Islet precursor cell (in vitro differentiated cells): ENCODE measurements at regions not wholly inside any gene's neighbourhood (a gene's known extent, or its start where the extent isn't known, plus 50 kb on each side); places are given as distances from the start of the nearest gene placed in this dataset.
"Not testable (repeated sequence)": the region's sequence is repeated elsewhere in the genome, so short reads cannot be mapped to it uniquely, and the experiment has no call there.

ENCODE experiments used
- DNase-seq: peaks from one replicate; pipeline ENCODE4 v3.0.0-alpha.2; 2018

GRCh38 chr21:20902511-20902910 is 95.7 kb upstream of the NCAM2 start:
- DNase-seq = no peak

DNA sequence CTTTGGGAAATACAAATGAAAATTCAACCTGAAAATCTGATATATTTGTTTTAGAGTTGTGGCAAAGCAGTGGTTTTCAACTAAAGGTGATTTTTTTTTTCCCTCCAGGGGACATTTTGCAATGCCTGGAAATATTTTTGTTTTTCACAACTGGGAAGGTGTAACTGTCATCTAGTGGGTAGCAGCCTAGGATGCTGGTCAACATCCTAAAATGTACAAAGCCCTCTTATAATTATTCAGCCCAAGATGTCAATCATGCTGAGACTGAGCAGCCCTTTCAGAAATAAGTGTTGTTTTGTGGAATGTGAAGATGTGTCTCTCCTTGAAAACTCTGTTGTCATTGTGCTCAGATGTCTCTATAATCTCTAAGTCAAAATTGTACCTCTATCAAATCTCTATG is 95.2 kb upstream of the NCAM2 start:
- no peak for DNase-seq

DNA sequence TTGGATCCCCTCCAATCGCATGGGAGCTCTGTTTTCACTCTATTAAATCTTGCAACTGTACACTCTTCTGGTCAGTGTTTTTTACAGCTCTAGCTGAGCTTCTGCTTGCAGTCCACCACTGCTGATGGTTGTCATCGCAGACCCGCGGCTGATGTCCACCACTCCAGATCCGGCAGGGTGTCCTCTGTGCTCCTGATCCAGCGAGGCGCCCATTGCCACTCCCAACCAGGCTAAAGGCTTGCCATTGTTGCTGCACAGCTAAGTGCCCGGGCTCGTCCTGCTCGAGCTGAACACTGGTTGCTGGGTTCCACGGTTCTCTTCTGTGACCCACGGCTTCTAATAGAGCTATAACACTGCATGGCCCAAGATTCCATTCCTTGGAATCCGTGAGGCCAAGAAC is 70.7 kb upstream of the NCAM2 start:
- not testable (repeated sequence) for DNase-seq

DNA sequence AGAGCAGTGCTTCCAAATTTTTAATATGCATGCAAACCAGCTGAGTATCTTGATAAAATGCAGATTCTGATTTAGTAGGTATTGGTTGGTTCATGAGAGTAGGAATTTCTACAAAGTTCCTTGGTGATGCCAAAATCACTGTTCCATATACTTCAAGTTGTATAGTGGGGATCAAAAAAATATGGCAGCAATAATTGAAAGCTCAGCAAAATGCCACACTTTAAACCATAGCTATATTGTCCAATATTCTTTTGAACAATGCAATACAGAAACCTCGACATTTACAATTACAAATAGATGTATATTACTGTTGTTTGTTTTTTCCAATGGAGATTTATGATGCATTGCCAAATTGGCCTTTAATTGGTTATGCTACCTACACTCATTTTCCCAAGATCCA is 55.7 kb upstream of the NCAM2 start:
- no peak for DNase-seq

DNA sequence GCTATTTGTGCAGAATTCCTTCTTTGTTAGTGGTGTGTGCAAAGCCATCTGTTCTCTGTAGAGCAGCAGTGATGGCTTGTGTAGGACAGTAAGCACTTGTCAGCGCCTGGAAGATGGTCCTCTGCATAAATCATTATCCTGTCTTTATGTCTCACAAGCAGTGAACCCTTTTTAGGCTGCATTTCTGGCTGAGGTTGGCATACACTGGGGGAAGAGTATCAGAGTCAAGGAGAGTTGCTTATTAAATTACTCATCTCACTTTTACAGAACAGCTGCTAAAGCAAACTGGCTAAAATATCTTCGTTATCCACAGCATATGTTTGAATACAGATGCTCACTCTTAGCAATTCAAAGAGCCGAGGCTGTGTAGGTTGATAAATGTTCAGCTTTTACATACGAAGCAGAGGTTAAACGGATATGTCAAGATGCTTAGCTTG is 54.6 kb upstream of the NCAM2 start:
- no peak for DNase-seq

DNA sequence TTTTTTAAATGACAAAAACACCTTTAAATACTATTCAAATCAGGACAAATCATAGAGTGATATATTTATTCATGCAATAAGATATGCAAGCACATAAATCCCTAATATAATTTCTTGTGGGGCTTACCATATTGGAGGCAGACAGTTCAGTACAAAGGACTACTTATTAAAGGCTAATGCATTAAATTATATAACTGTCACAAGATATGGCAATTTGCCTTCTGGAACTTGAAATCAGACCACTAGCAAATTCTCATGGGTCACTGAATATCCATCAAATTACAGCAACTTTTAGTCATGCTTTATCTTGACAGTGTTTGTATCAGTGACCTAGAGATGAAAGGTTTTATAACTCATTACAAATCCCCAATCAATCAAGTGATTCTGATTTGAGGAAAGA is 54.1 kb upstream of the NCAM2 start:
- no peak for DNase-seq

DNA sequence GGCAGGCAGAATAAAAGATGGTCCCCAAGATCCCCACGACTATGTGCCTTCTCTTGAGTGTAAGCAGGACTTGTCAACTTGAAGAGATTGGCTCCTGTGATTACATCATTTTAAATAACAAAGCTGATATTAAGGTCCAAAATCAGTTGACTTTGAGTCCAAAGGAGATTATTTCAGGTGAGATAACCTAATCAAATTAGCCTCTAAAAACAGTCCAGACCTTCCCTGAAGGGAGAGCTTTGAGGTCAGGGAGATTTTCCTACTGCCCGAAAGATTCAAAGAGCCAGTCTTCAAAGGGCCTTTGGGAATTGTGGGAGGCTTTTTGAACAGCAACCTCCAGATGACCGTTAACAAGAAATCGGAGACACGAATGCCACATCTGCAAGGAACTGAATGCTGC is 51.5 kb upstream of the NCAM2 start:
- DNase-seq = no peak
